NCI-H1436 (cell line): ENCODE measurements at regions not wholly inside any gene's neighbourhood (a gene's known extent, or its start where the extent isn't known, plus 50 kb on each side); places are given as distances from the start of the nearest gene placed in this dataset.
"Not testable (repeated sequence)": the region's sequence is repeated elsewhere in the genome, so short reads cannot be mapped to it uniquely, and the experiment has no call there.

Experiments used
- DNase-seq: peaks from one replicate; lab custom pipeline; 2025; lab: John Stamatoyannopoulos, UW

DNA sequence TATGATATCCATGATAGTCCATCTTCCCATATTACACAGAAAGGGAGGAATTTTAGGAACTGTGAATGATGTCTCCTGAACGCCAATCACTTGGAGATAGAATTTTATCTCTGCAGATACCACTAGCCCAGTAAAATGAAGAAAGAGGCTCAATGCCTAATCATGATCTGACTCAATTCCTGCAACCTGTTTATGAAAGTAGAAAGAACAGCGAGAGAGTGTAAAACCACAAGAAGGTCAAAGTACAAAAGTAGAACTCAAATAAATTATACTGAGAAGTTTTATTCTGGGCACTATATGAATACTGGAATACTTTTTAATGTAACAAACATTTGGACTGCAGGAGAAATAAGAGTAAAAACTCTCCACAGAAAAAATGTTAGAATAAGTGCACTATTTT lies 892.1 kb upstream of the DDX18 start:
- DNase-seq = no peak

GRCh38 chr2:116924509-116924908 lies 890.0 kb upstream of the DDX18 start:
- DNase-seq = no peak

- DNase-seq = no peak
Measured at GRCh38 chr2:116935097-116935814, 879.2 kb upstream of the DDX18 start.

DNA sequence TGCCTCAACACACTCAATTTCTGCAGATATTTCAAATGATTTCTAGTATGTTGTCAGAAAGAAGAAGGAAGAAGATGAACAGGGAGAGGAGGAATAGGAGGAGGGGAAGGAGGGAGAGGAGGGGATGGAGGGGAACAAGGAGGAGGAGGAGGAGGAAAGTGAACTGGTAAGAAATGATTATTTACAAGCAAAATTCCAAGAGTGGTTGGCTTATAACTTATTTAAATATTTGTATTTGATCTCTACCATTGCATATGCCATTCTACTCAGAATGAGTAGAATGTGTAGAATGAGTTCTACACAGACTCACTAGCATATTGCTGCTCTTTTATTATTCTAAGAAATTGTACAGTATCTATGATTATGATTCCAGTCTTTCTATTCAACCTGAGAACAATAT lies 866.2 kb upstream of the DDX18 start:
- no peak for DNase-seq

- no peak for DNase-seq
Measured at GRCh38 chr2:116949249-116949648, 865.2 kb upstream of the DDX18 start.

- no peak for DNase-seq
Measured at GRCh38 chr2:116952254-116952653, 862.2 kb upstream of the DDX18 start.

- no peak for DNase-seq
Measured at GRCh38 chr2:116955646-116956045, 858.8 kb upstream of the DDX18 start.

DNA sequence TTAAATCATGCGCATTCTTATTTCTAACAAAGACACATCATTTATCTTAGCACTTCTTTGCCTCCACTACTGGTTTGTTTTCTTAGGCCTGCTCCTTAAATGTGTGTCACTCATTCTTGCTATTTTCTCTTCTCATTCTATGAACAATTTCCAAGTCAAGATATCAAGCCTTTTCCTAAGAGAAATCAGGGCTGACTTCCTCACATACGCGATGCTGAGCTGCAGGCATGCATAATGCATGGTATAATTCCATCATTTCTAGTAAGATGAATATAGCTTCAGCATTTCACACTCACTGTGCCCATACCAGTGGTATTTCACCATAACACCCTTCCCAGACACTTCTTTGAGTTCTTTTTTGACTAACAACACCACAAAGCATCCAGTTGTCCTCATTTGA lies 838.9 kb upstream of the DDX18 start:
- no peak for DNase-seq

DNA sequence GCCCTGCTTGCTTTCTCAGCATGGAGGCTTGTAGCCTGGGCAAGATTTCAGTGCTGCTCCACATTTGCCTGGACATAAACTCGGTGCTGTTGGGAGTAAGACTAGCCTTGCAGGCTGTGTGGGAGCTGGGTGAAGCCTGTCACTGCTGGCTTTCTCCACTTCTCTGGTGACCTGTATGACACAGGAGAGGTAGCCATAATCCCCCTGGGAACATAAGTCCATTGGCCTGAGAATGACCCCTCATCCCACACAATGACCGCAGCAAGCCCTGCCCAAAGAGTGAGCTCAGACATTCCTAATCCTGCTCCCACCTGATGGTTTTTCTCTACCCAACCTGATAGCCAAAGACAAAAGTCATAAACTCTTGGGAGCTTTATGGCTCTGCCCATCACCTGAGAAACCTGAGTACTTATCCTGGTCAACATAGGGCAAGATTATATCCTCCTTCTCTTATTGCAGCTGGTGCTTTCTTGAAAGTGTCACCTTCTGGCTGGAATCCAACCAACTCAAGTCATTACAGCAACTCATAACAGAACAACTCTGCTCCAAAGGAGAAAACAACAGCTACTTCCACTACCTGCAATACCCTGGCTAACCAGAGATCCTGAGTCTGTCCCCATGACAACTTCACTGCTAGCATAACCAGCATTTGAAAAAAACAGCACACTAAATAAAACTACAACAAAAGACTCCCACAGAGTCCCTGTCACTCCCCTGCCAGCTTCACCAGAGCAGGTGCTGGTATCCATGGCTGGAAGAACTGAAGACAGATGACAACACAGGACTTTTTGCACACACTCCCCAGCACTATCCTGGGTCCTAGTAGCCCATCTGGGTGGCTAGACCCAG lies 834.4 kb upstream of the DDX18 start:
- no peak for DNase-seq

- DNase-seq = no peak
Measured at GRCh38 chr2:116987447-116987846, 827.0 kb upstream of the DDX18 start.

- no peak for DNase-seq
Measured at GRCh38 chr2:116988303-116988702, 826.2 kb upstream of the DDX18 start.

DNA sequence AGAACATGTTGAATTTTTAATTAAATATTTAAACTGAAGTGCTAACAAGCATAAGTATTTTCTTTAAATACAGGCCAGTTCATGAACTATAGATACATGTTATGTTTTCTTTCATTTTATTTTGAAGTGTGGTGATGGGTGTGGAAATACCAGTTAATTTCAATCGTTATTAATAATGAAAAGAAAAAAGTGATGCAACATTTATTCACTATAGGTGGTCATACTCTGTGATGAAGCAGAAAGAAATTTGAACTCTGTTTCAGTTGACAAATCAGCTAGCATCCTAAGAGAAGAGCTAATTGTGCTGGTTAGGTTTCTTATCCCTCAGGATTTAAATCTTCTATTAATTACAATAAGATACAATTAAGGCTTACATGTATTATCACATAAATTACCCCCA lies 795.1 kb upstream of the DDX18 start:
- no peak for DNase-seq

DNA sequence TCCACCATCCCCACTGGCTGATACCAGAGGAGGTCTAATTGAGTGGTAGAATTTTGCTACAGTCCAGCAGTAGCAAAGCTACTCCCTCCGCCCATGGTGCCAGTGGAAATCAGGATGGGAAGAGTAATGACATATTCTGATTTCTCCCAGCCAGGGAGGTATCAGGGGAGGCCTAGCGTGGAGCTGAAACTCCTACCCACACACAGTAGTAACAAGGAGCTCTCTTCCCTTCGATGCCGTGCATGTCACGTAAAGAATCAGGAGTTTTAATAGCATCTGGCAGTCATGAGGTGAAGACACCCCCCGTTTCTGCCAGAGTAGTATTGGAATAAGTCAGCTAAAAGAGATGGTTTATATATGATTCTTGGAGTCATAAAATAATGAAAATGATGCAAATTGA lies 786.8 kb upstream of the DDX18 start:
- DNase-seq = no peak

- DNase-seq = not testable (repeated sequence)
Measured at GRCh38 chr2:117028708-117029107, 785.8 kb upstream of the DDX18 start.

DNA sequence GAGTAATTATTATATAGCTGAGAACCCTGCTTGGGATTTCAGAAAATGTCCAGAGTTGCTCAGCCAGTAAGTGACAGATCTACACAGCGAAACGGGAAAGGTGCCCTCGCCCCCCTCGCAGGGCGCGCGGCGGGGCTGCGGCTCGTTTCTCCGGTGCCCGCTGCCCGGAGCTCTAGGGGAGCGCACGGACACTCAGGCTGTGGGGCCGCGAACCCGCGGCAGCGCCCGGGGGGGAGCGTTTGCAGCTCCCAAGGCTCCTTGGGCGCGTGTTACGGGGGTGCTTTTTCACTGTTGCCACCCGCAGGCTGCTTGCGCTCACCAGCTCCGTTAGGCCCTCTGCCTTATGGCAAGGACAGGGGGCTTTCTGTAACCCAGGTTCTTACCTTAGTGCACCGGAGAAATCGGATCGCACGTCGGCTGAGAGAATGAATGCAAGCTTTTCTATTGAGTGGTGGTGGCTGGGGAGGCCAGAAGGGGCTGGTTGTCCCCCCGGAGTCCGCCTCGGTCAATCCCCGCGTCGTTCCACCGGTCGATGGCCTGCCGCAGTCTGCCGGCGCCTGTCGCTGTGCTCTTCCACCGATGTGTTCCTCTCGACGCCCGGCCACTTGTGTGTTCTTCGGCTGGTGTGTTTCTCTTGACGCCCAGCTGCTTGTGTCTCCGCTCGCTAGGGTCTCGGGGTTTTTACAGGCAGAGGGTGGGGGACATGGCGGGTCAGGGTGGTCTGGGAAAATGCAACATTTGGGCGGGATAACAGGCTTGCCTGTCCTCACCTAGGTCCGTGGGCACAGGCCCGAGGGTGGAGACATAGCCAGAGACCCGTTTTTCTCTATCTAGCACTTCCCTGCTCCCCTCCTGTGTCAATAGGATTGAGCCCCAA lies 758.8 kb upstream of the DDX18 start:
- no peak for DNase-seq

- DNase-seq = no peak
Measured at GRCh38 chr2:117056376-117056748, 758.1 kb upstream of the DDX18 start.

DNA sequence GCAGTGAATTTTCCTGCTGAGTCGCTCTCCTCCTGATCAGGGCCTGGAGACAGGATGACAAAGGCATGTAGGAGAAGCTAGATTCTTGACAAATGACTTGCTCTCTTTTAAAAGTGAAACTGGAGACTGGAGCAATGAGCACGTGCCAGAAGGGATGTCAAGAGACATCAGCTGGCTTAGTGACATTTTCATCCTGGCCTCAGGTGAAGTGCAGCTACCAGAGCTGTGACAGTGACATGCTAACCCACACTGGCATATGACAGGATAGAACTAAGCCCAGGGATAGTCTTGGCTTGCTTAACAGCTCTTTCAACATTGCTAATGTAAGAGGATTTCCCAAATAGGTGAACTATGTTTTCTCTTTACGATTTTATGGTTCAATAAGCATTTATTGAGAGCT lies 757.5 kb upstream of the DDX18 start:
- no peak for DNase-seq

DNA sequence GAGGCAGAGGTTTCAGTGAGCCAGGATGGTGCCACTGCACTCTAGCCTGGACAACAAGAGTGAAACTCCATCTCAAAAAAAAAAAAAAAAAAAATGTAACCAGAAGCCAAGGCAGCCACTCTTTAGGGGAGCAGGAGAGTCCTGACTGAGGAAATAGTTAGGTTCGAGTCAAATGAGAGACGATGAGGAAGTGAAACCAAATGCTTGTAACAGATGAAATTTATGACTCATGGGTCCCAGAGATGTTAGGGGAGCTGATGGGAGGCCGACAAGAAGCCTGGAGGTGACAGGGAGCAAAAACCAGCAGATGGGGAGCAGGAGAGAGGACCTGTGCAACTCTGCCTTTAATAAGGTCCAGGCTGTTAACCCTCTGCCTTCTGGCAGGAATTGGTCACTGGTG lies 756.1 kb upstream of the DDX18 start:
- no peak for DNase-seq

DNA sequence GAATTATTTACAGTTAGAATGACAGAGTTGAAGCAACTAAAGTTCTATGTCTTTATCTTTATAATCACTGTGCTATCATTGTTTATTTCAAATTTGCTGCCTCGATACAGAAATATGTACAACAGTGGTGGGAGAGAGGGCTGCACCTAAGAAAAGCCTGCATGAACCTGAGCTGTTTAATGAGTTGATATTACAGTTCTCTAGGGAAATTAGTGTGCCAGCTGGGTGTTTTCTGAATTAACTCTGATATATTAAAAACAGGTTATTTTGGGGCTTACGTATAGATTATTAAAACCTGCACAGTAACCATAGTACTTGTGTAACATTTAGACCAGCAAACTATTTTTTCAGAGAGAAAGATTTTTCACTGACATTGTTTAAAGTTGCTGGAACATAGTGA lies 750.5 kb upstream of the DDX18 start:
- DNase-seq = no peak

DNA sequence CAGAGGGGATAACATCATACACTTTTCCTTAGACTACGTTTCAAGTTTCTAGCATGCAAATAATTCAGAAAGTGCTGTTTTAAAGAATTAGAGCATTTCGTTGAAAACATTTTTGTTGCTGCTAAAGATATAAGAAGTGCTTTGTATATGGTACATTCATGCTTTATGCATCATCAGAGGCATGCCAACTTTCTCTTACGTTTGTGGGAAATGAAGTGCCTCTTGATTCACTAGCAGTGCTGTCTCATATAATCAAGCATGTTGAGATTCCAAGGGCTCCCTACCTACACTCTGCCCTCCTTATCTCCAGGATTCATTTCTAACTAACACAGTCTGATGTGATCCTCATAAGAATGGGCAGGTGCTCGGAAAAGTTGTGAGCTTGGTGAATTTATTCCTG lies 748.6 kb upstream of the DDX18 start:
- DNase-seq = no peak

DNA sequence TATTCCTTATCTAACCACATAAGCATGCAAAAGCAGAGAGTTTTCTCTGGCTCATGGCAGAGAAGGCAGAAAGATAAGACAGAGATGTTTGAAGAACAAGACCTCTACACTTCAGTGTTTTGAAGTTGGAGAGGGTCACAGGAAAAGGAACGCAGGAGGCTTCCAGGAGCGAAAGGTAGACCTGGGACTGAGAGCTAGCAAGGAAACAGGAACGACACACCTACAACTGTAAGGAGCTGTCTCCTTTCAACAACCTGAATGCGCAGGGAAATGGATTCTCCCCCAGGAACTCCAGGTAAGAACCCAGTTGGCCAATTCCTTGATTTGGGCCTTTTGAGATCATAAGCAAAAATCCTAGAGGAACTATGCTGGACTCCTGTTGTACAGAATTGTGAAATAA lies 746.6 kb upstream of the DDX18 start:
- DNase-seq = no peak

- no peak for DNase-seq
Measured at GRCh38 chr2:117068371-117068770, 746.1 kb upstream of the DDX18 start.
